ENCODE measurements at regions not wholly inside any gene's neighbourhood (a gene's known extent, or its start where the extent isn't known, plus 50 kb on each side); places are given as distances from the start of the nearest gene placed in this dataset.

DNA sequence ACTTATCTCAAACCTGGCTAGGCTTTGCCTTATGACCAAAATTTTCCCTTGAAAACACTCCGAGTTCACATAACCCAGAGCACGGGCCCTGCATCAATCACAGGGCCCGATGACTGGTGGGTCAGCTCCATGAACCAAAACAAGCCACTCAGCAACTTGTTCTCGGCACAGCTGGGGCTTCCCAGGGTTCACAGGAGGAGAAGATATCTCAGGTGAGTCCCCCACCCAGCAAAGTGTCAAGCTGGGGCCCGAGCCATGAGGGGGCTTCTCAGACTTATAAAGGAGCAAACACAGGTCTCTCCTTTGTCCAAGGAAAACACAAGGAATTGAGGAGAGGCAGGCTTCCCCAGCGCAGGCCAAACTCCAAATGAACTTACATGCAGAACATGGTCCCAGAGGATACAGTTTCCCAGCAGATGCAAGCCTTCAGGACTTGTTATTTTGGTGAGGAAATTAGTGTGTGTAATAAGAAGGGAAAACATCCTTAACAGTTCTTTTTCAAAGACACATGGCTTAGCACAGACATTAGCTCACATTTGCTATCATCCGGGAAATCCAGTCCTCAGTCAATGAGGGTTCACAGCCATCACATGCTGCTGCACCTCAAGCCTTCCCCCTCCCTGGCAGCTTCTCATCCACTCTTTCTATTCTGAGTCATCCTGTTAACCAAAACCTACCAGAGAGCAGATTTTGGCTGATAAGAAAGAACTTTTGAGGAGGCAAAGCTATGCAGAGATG lies 98.1 kb upstream of the NFIA start:
- peak; percentile 40 for DNase-seq

GRCh38 chr1:60983701-60984061 lies 98.7 kb upstream of the NFIA start:
- DNase-seq: no peak

DNA sequence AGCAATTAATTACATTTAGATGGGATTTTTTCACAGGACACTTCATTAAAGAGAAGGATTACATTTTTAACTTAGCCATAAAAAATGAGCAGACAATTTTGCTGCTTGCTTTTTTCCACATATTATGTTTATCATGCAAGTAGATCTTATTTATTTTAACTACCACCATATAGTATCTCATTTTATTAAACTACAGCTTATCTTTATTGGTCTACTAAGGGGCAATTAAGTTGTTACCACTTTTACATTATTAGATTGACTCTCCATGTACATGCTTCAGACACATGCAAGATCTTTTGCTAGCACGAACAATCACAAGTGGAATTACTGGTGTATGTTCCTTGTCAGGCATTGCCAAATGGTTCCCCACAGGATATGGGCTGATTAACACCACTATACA lies 99.8 kb upstream of the NFIA start:
- no peak for DNase-seq

DNA sequence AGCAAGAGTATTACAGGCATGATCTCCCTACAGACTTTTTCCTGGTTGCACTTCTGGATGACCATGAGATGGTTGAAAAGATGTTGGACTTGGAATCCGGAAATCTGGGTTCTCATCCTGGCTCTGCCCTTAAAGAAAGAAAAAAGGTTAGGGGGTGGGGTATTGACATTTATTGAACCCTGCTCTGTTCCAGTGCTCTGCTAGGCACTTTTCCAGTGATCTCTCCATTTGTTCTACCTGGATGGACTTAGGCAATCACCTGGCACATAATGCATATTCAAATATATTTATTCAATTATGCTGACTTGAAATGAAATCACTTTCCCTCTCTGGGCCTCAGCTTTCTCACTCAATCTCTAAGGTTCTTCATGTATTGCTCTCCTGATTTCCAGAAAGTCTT lies 101.0 kb upstream of the NFIA start:
- no peak for DNase-seq

- peak; percentile 71 for DNase-seq
Measured at GRCh38 chr1:60978421-60979357, 103.7 kb upstream of the NFIA start.

- DNase-seq: no peak
Measured at GRCh38 chr1:60977661-60978060, 104.7 kb upstream of the NFIA start.

GRCh38 chr1:60974524-60975372 lies 107.6 kb upstream of the NFIA start:
- no peak for DNase-seq

- DNase-seq: no peak
Measured at GRCh38 chr1:60973668-60974067, 108.7 kb upstream of the NFIA start.

DNA sequence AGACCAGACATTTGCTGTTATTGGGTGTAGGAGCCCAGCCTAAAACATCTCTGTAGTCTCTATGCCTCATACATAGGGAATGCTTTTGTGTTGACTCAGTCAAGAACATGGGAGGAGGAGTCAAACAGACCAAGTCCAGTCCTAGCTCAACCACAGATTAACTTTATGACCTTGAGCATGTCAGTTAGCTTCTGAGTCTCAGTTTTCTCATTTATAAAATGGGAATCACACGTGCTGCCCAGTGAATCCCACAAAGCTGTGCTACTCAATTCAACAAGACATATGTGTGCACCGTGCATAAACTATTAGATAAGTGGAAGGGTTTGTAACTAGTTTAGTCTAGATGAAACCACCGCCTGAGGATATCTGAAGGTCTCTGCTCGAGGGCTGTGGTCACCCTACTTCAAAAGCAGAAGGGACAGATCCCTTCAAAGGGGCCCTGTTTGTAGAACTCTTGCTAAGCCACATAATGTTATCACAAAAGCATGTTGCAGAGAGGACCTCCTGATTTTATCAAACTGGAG lies 109.5 kb upstream of the NFIA start:
- DNase-seq: no peak

DNA sequence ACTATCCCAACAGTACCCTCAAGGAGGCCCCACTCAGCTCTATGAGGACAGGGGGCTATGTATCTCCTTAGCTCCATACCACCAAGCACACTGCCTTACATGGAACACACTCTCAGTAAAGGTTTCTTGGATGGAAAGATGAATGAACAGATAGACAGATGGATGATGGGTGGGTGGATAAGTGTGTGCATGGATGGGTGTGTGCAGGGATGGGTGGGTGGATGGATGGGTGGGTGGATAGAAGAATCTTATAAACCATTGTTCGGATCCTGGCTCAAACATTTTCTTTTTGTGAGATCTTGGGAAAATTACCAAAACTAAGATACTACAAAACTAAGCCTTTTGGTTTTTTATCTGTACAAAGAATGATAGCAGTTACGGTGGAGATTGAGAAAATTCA lies 111.0 kb upstream of the NFIA start:
- DNase-seq: no peak

DNA sequence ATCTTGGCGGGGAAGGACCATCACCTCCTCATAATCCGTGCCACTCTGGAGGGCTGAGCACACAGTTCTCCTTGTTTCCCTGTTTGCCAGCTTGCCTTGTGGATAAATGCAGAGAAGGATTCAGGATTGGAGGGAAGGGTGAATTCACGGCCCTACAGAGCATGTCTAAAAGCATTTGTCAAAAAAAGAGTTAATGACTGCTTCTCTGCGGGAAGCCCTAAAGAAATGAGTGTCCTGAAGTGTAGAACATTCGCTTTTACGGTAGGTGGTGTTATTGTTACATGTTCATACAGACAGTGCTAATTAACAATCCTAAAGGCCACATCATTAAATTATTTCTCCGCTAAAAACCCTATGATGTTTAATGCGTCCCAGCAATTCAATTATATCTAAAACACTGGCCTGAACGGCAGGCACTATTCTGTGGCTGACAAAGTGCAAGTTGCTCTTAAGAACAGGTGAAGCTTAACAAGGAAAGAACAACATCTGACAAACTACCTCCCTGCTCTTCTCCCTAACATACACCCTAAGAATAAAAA lies 112.3 kb upstream of the NFIA start:
- DNase-seq: peak; percentile 60

- no peak for DNase-seq
Measured at GRCh38 chr1:60965280-60965854, 117.0 kb upstream of the NFIA start.

GRCh38 chr1:60963167-60963940 lies 119.0 kb upstream of the NFIA start:
- peak; percentile 87 for DNase-seq

DNA sequence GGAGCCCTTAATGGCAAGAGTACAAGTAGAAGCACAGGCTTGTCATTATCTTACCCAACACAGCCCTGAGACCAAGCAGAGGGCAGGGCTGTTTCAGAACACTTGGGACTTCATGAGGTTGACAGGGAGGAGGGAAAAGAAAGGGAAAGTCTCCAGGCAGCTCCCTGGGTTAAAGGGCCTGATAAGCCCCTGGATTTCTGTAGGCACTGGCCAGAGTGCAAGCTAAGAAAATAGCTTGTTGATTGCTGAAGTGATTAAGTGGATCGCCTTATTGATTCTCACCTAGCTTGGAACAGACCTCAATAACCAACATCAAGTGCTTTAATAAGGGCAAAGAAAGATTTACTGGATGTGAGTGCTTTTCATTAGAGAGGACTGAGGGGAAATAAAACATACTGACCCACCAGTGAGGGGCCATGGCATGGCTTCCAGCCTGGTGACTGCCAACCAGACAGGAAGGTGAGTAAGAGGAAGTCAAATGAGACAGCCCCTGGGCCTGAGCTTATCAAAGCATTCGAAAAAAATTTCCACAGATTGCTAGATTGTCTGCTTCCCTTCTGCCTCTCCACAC lies 121.4 kb upstream of the NFIA start:
- peak; percentile 88 for DNase-seq

GRCh38 chr1:60959701-60960100 lies 122.7 kb upstream of the NFIA start:
- DNase-seq: no peak

GRCh38 chr1:60958001-60958400 lies 124.4 kb upstream of the NFIA start:
- DNase-seq: peak; percentile 55

DNA sequence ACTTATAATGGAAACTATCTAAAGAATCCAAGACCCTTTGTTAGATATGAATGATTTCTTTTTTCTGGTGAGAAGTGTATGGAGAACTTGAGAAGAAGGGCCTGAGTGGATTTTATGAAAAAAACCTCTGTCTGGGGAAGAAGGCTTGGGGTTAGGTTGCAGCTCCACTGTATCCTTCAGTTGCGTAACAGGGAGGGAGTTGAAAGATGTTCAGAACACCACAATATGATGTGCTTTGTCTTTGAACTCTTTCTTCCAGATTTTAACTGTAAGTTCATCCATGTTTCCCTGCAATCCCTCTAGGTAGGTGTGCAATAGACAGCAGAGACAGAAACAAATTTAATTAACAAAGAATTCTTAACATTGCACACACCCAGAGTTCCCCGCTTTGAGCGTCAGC lies 125.8 kb upstream of the NFIA start:
- DNase-seq: no peak

DNA sequence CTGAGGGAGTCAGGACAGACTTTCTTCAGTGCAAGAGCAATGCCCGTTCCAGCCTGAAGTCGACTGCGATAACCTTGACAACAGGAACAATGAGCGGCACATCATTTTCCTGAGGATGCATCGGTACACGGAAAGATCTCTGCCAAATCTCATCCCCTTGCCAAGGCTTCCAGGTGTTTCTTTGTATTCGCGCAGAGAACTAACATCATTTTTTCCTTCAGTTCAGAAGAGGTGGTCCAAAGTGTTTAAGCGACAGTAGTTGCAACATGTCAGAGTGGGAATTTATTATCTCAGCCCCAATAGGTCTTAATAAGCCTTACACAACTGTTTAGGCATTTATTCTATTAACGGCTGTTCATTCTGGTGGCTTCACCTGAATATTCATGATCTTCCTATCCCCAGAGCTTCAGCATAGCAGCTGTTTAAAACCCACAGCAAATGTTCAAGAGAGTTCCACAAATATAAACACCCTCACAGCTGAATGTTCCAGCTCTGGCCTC lies 129.7 kb upstream of the NFIA start:
- DNase-seq: peak; percentile 53

- no peak for DNase-seq
Measured at GRCh38 chr1:60950224-60951063, 131.9 kb upstream of the NFIA start.

GRCh38 chr1:60949826-60950197 lies 132.5 kb upstream of the NFIA start:
- DNase-seq: no peak
